H1 (cell line): ENCODE measurements at regions not wholly inside any gene's neighbourhood (a gene's known extent, or its start where the extent isn't known, plus 50 kb on each side); places are given as distances from the start of the nearest gene placed in this dataset.

Source experiments
- CTCF ChIA-PET: fragments of 300-600 bp; sonication (Branson Sonifier 250); formaldehyde crosslinking; loops from one replicate; lab custom pipeline; 2021; ENCODE audit not compliant: partially characterized antibody; lab: Charles Lee
- POLR2A ChIA-PET: fragments of 300-600 bp; sonication (Branson Sonifier 250); formaldehyde crosslinking; loops from one replicate; lab custom pipeline; 2021; ENCODE audit warnings: inconsistent platforms; ENCODE audit not compliant: partially characterized antibody; lab: Charles Lee
- DNase-seq, 2 experiments: peaks; one replicate each; pipeline versions ENCODE4 v3.0.0 to v3.0.0-alpha.2; 2010 to 2022; ENCODE audit warnings: low spot score in 2 of 2, low read depth in 1 of 2, mixed read lengths in 1 of 2
- FAIRE-seq: peaks from 2 replicates; lab custom pipeline; 2011; peaks lifted over from hg19 to GRCh38; lab: Jason Lieb, UNC
- H2AFZ ChIP-seq: 2 replicates; pipeline ENCODE4 v1.8.1; 2012; ENCODE audit warnings: low read length, inconsistent platforms
- H2AK5ac ChIP-seq: 2 replicates; pipeline ENCODE4 v1.6.1; 2013; ENCODE audit warnings: low read depth, low read length
- H2BK120ac ChIP-seq: replicated peaks from 2 replicates; pipeline ENCODE3; 2013; ENCODE audit warnings: low read depth, low read length, inconsistent platforms
- H2BK12ac ChIP-seq: 2 replicates; pipeline ENCODE4 v1.6.1; 2013; ENCODE audit warnings: low read depth, low read length
- H2BK15ac ChIP-seq: 2 replicates; pipeline ENCODE4 v1.6.1; 2013; ENCODE audit warnings: low read length
- H2BK20ac ChIP-seq: 2 replicates; pipeline ENCODE4 v1.6.1; 2013; ENCODE audit warnings: low read length
- H2BK5ac ChIP-seq: 2 replicates; pipeline ENCODE4 v1.6.1; 2013; ENCODE audit warnings: low read depth, low read length
- H3K14ac ChIP-seq: 2 replicates; pipeline ENCODE4 v1.6.1; 2013; ENCODE audit warnings: inconsistent platforms; ENCODE audit not compliant: insufficient read length
- H3K18ac ChIP-seq: 2 replicates; pipeline ENCODE4 v1.6.1; 2013; ENCODE audit warnings: low read length; ENCODE audit errors: extremely low read depth
- H3K23ac ChIP-seq: 2 replicates; pipeline ENCODE4 v1.6.1; 2013; ENCODE audit warnings: inconsistent platforms; ENCODE audit not compliant: insufficient read length
- H3K23me2 ChIP-seq: 2 replicates; pipeline ENCODE4 v1.6.1; 2013; ENCODE audit warnings: low read depth, low read length
- H3K27ac ChIP-seq: 2 replicates; pipeline ENCODE4 v1.6.1; 2011; ENCODE audit warnings: low read depth, low read length, inconsistent platforms
- H3K27me3 ChIP-seq, 4 experiments: replicated peaks in 1 of 4; 1 replicate in 1 of 4; 2 replicates in 3 of 4; pipeline versions ENCODE4 v1.6.1 to v1.8.1; 2011 to 2013; ENCODE audit warnings: low read length in 3 of 4, mild to moderate bottlenecking in 3 of 4, inconsistent platforms in 2 of 4, mixed read lengths in 2 of 4, moderate library complexity in 1 of 4; ENCODE audit not compliant: control insufficient read depth in 3 of 4, insufficient read depth in 3 of 4; ENCODE audit errors: extremely low read depth in 1 of 4
- H3K36me3 ChIP-seq, 4 experiments: 2 replicates each; pipeline versions ENCODE4 v1.6.1 to v1.8.1; 2011 to 2013; ENCODE audit warnings: mild to moderate bottlenecking in 4 of 4, low read length in 3 of 4, moderate library complexity in 2 of 4, control low read depth in 1 of 4, inconsistent platforms in 1 of 4; ENCODE audit not compliant: insufficient read depth in 4 of 4, control insufficient read depth in 2 of 4
- H3K4ac ChIP-seq: replicated peaks from 2 replicates; pipeline ENCODE3; 2013; ENCODE audit warnings: low read length, low read depth, mixed read lengths, inconsistent platforms; ENCODE audit not compliant: insufficient read length
- H3K4me1 ChIP-seq, 4 experiments: replicated peaks in 1 of 4; 1 replicate in 1 of 4; 2 replicates in 3 of 4; pipeline versions ENCODE4 v1.6.1 to v1.8.1; 2011 to 2013; ENCODE audit warnings: low read length in 3 of 4, inconsistent platforms in 2 of 4, mixed read lengths in 1 of 4; ENCODE audit not compliant: insufficient read depth in 4 of 4, control insufficient read depth in 3 of 4
- H3K4me2 ChIP-seq, 2 experiments: 2 replicates each; pipeline versions ENCODE4 v1.6.1 to v1.8.1; 2011 to 2013; ENCODE audit warnings: low read depth in 2 of 2, low read length in 2 of 2, control low read depth in 1 of 2, inconsistent platforms in 1 of 2, mild to moderate bottlenecking in 1 of 2; ENCODE audit not compliant: insufficient read depth in 1 of 2
- H3K4me3 ChIP-seq, 4 experiments: fragments of 200-600, 300-600 bp in 1 of 4; sonication (generic), shearing (Covaris generic), sonication (Bioruptor Twin) in 1 of 4; 2 replicates each; pipeline versions ENCODE4 v1.5.1 to v1.8.1; 2011 to 2016; ENCODE audit warnings: low read length in 4 of 4, low read depth in 3 of 4, control low read depth in 2 of 4, inconsistent platforms in 2 of 4, mild to moderate bottlenecking in 2 of 4, mixed read lengths in 1 of 4, moderate library complexity in 1 of 4; ENCODE audit not compliant: insufficient read depth in 2 of 4; ENCODE audit errors: extremely low read depth in 1 of 4
- H3K56ac ChIP-seq: replicated peaks from 2 replicates; pipeline ENCODE3; 2013; ENCODE audit warnings: low read depth, mild to moderate bottlenecking, mixed read lengths, low read length, inconsistent platforms; ENCODE audit not compliant: insufficient read length
- H3K79me1 ChIP-seq: 2 replicates; pipeline ENCODE4 v1.6.1; 2013; ENCODE audit warnings: low read depth, low read length, control low read depth
- H3K79me2 ChIP-seq, 2 experiments: 2 replicates each; pipeline versions ENCODE4 v1.6.1 to v1.8.1; 2012 to 2013; ENCODE audit warnings: low read length in 2 of 2, mild to moderate bottlenecking in 2 of 2, inconsistent platforms in 1 of 2; ENCODE audit not compliant: insufficient read depth in 2 of 2, control insufficient read depth in 1 of 2
- H3K9ac ChIP-seq, 4 experiments: replicated peaks in 1 of 4; 1 replicate in 1 of 4; 2 replicates in 3 of 4; pipeline versions ENCODE4 v1.6.1 to v1.8.1; 2011 to 2013; ENCODE audit warnings: low read depth in 3 of 4, low read length in 3 of 4, control low read depth in 2 of 4, mild to moderate bottlenecking in 2 of 4, moderate library complexity in 2 of 4, inconsistent platforms in 1 of 4; ENCODE audit errors: extremely low read depth in 1 of 4
- H3K9me3 ChIP-seq, 2 experiments: 2 replicates each; pipeline versions ENCODE4 v1.6.1 to v1.8.1; 2012 to 2013; ENCODE audit warnings: mild to moderate bottlenecking in 2 of 2, moderate library complexity in 2 of 2, control low read depth in 1 of 2, inconsistent platforms in 1 of 2, low read depth in 1 of 2, low read length in 1 of 2, mixed read lengths in 1 of 2; ENCODE audit not compliant: insufficient read depth in 2 of 2
- H4K20me1 ChIP-seq, 2 experiments: replicated peaks in 1 of 2; 2 replicates each; pipeline versions ENCODE3 to v1.8.1; 2011 to 2013; ENCODE audit warnings: inconsistent platforms in 2 of 2, low read length in 2 of 2, mild to moderate bottlenecking in 1 of 2; ENCODE audit not compliant: insufficient read depth in 2 of 2, control insufficient read depth in 1 of 2
- H4K5ac ChIP-seq: 2 replicates; pipeline ENCODE4 v1.6.1; 2013; ENCODE audit warnings: low read length, low read depth, mixed read lengths, inconsistent platforms; ENCODE audit not compliant: insufficient read length
- H4K8ac ChIP-seq: 2 replicates; pipeline ENCODE4 v1.8.0; 2013; ENCODE audit warnings: mild to moderate bottlenecking, moderate library complexity, low read length, inconsistent platforms; ENCODE audit not compliant: insufficient read depth; ENCODE audit errors: extremely low read depth
- H4K91ac ChIP-seq: replicated peaks from 2 replicates; pipeline ENCODE3; 2013; ENCODE audit warnings: low read length, mixed read lengths, inconsistent platforms; ENCODE audit not compliant: insufficient read length
- KDM4A ChIP-seq: IDR thresholded peaks from one replicate; pipeline ENCODE4 v1.7.1; 2012; ENCODE audit warnings: low read depth, mild to moderate bottlenecking, moderate library complexity, low read length, inconsistent platforms; ENCODE audit not compliant: severe bottlenecking
- TAF7 ChIP-seq: optimal IDR thresholded peaks from 2 replicates; pipeline ENCODE3; 2011; ENCODE audit warnings: low read depth, mild to moderate bottlenecking, inconsistent platforms, low read length, moderate library complexity, borderline replicate concordance
- TCF12 ChIP-seq: IDR thresholded peaks from 2 replicates; pipeline ENCODE4 v1.6.1; 2011; ENCODE audit warnings: low read depth, mild to moderate bottlenecking, low read length
- USF2 ChIP-seq: IDR thresholded peaks from 2 replicates; pipeline ENCODE4 v1.6.1; 2011; ENCODE audit warnings: low read length, improper control_type of control experiment

- Histone ChIP-seq H3K27me3 (no peaks in the 10 kb centered on the region), H3K27ac (no peak overlapping the region)
- no peak for TF ChIP-seq TCF12
- no peak for TF ChIP-seq TAF7
- no peak for TF ChIP-seq USF2
- no peak for TF ChIP-seq KDM4A
- TF ChIP-seq, all 59 proteins: peak for 0
- H3K4ac ChIP-seq, result no peak overlapping the region
- H2BK120ac ChIP-seq, result no peak overlapping the region
- H3K23me2 ChIP-seq, result peaks cover 4% of the 10 kb centered on the region; the same call in 1 of the 2 replicates
- H3K9ac ChIP-seq, result no peak overlapping the region
- no peak overlapping the region for H3K4me3 ChIP-seq
- FAIRE-seq (no peak), DNase-seq (no peak)
- H3K9me3 ChIP-seq, result no peaks in the 10 kb centered on the region
- no peak overlapping the region for H2BK20ac ChIP-seq
- no peak overlapping the region for H4K8ac ChIP-seq
- H3K36me3 ChIP-seq, result no peaks in the 10 kb centered on the region
- peak overlapping the region; percentile 53; the same call in 1 of the 2 replicates for H2AK5ac ChIP-seq
- no peaks in the 10 kb centered on the region for H3K79me1 ChIP-seq
- no peak overlapping the region for H3K14ac ChIP-seq
- H3K18ac ChIP-seq, result no peak overlapping the region
- H3K23ac ChIP-seq, result no peak overlapping the region
- POLR2A ChIA-PET, result no interaction called here
- H2BK15ac ChIP-seq, result no peak overlapping the region
- no peaks in the 10 kb centered on the region for H3K4me1 ChIP-seq
- CTCF ChIA-PET, result no interaction called here
- no peaks in the 10 kb centered on the region for H4K20me1 ChIP-seq
- no peak overlapping the region for H2BK12ac ChIP-seq
- no peak overlapping the region for H3K56ac ChIP-seq
- no peak overlapping the region for H3K4me2 ChIP-seq
- no peak overlapping the region for H4K5ac ChIP-seq
- H4K91ac ChIP-seq, result no peak overlapping the region
- H2AFZ ChIP-seq, result no peak overlapping the region
- no peaks in the 10 kb centered on the region for H3K79me2 ChIP-seq
- H2BK5ac ChIP-seq, result no peak overlapping the region
Measured at GRCh38 chr12:97989366-97989940, 525.9 kb upstream of the TMPO start.
